HT-29 (cell line): ENCODE measurements at regions not wholly inside any gene's neighbourhood (a gene's known extent, or its start where the extent isn't known, plus 50 kb on each side); places are given as distances from the start of the nearest gene placed in this dataset.

Experiments used
- DNase-seq: peaks from one replicate; pipeline ENCODE4 v3.0.0-alpha.2; 2015; ENCODE audit warnings: low spot score

DNA sequence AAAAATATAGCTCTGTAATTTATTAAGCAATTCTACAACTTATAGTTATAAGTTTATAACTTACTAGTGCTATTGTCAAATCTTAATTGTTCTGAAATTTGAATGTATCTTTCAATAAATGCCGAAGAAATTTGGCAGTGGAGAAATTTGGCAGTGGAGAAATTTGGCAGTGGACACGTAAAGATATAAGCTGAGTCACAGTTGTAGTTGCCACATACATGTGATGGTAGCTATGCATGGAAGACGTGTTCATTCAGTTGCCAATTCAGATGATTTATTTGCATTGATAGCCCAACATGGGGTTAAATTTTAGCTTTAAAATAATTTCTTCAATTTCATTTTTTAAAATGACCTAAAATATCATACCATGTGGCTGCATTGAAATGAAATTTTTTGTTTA is 127.8 kb upstream of the NR4A3 start:
- DNase-seq, result no peak

DNA sequence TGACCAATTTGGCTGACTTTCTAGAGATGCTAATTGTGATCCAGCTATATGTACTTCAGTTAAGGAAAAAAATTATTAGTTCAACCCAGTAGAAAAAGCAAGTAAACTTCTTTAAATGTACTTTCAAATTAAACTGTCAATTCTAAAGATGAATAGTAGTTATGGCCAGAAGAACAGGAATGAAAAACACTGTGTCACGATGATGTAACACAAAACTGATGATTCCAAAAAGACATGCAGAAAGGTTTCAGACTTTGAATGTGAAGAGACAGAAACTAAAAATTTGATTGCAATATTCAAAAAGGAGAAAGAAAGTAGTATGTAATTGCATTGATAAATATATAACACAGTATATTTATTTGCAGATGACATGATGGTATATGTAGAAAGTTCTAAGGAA is 127.3 kb upstream of the NR4A3 start:
- no peak for DNase-seq

DNA sequence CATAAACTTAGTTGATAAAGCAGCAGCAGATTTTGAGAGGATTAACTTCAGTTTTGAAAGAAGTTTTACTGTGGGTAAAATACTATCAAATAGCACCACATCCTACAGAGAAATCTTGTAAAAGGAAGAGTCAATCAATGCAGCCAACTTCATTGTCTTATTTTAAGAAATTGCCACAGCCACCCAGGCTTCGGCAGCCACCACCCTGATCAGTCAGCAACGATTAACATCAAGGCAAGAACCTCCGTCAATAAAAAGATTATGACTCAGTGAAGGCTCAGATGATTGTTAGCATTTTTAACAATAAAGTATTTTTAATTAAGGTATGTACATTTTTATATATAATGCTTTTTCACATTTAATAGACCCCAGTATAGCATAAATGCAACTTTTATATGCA is 122.3 kb upstream of the NR4A3 start:
- DNase-seq, result no peak

DNA sequence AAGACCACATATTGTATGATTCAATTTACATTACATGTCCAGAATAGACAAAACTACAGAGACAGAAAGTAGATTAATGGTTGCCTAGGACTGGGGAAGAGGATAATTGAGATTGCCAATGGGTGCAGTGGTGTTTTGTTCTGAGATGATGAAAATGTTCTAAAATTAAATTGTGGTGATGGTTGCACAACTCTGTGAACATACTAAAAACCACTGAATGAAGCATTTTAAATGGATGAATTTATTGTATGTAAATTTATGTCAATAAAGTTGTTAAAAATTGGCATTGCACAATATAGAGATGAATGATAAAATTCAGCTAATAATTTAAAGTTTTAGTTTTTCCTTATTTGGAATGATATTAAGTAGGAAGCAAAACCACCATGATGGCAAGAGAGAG is 109.5 kb upstream of the NR4A3 start:
- DNase-seq, result no peak

DNA sequence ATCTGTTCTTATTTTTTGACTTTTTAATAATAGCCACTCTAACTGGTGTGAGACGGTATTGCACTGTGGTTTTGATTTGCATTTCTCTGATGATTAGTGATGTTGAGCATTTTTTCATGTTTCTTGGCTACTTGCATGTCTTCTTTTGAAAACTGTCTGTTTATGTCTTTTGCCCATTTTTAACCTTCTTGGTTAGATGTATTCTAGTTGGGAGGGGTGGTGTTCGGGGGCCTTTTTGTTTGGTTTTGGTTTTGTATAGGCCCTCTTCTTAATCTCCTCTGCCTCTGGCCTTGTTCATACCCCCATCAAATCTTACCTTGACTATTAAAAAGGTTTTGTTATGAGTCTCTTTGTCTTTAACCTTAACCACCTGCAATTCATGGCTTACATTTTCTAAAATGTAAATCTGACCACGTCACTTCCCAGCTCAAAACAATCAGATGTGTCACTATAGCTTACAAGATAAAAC is 107.8 kb upstream of the NR4A3 start:
- DNase-seq, result no peak

DNA sequence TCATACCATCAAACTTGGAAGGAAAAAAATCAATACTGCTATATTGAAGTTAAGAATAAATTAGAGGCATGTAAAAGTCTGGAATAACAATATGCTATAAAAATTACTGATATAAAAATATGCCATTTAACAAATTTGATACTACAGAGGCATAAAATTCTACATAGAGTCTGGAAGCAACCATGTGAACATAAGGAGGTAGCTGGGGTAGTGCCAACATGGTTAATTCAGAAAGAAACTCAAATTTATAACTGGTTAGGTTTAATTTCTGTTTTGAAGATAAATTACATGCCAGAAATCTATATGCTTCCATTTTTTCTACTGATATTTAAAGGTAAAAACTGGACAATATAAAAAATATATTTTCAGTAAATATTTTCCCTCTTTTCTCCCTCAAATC is 103.1 kb upstream of the NR4A3 start:
- DNase-seq, result no peak

DNA sequence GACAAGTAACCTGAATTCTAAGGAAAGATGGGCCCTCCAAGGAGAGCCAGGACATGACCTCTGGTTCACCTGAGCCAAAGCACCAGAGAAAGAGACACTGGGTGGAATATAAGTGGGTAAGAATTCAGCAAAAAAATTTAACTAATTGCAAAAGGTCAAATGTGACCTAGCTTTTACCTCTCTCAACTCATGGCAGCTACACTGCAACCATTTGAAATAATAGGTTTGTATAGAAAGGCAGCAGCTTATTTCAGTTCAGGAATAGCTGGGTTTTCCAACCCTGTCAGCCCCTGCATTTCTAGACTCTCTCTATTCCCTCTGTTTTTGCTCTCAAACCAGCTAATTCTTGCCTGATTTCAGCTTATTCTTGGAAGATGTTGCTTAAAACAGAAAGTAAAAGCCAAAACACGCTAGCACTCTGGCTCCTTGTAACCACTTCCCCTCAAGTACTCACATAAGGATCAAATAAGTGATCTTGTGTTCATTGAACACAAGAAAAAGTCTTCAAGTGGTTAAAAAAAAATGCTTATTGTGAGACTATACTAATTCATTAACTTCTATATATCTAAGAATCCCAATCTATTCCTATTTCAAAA is 101.1 kb upstream of the NR4A3 start:
- DNase-seq, result no peak

DNA sequence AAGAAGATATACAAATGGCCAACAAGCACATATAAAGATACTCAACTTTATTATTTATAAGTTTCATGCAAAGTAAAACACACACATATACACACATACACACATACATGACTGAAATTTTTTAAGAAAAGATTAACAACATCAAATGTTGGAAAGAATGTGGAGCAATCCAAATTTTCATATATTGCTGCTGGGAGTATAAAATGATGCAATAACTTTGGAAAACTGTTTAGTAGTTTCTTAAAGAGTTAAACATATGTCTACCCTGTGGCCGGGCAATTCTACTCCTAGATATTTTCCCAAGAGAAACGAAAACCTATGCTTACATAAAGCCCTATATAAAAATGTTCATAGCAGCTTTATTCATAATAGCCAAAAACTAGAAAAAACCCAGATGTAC is 99.8 kb upstream of the NR4A3 start:
- DNase-seq, result no peak

DNA sequence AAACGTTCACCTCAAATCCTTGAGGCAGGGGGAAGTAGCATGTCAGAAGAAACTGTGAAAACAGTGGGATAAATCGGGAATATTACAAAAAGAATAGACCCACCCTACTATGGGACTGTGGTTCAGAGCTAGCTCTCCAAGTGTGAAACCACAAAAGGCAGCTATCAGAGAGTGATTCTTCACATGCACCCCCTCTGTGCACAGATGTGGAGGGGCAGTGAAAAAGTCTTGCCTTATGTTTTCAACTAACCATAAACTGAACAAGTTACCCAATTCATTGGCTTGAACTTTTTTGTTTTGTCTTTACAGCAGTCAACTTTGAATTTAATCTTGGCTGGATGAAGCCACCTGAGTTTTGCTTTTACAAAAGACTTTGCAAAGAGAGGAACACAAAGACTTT is 98.8 kb upstream of the NR4A3 start:
- no peak for DNase-seq

DNA sequence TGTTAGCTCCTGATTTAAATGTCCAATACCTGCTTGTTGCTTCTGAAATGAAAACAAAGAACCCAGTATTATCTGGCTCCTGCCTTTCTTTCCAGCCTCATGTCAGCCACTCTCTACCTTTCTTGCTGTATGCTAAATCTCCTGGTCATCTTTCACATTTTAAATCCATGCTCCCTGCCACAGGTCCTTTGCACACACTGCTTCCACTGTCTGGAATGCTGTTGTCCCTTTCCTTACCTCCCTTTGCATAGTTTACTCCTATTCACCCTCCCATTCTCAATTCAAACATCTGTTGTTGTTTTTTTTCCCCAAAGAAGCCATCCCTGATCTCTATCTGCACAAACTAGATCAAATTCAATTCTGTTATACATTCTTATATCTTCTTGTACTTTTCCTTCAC is 97.0 kb upstream of the NR4A3 start:
- DNase-seq, result no peak

DNA sequence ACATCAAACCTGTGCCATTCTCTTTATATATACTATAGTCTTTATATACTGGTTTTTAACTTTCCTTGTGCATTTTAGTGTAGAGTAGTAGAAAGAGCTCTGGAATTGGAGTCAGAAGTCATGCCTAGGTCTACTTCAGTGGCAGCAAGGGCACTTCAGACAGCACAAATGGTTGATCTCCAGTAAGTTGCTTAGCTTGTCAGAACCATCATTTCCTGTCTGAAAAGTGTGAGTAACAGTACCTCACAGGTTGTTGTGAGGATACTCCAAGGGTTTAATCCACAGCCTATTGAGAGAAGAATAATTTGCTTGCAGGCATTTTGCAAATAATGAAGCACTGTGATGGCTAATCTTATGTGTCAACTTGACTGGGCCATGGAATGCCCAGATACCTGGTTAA is 95.8 kb upstream of the NR4A3 start:
- no peak for DNase-seq

DNA sequence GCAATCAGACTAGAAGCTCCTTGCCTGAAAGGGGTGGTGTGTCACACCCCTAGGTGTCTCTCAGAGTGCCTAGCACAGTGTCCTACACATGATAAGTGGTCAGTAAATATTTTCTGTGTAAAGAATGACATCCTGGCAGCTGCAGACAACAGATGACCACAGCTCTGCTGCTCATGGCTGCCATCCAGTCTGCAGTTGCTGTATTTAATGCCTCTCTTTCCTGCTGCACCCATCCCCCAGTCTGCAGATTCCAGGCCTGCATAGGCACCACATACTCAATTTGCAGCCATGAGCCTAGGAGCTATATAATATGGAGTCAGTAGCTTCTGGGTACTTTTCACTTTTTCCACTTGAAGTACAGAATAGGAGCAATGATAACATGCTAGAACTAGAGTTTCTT is 94.9 kb upstream of the NR4A3 start:
- no peak for DNase-seq

DNA sequence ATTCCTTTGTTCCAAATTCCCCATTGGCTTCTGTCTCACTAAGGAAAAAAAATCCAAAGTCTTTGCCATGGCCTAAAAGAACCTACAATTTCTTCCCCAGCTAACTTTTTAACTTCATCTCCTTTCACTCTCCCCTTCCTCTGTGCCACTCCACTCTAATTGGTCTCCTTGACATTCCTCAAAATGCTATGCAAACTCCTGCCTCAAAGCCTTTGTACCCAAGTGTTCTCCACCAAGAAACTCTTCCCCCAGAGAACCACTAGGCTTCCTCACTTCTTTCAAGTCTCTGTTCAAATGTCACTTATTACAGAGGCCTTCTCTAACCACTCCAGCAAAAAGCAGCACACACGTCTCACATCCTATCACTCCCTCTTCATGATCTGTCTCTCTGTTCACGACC is 91.6 kb upstream of the NR4A3 start:
- DNase-seq, result no peak

DNA sequence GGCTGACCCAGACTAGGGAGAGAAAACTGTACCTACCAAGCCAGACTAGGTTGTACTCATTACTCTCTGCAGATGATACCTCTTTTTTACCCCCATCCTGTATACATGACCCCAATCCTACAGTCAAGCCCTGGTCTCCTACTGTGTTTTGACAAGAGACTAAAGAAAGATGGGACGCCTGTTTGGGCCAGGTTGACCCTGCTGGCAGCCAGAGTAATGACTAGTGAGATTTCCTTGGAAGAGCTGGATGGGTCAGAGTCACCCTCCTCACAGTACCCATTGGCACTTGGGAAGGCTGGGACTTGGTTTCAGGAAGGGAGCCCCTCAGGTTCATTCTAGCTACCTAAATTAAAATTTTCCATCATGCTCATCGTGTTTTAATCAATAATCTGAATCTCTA is 89.7 kb upstream of the NR4A3 start:
- no peak for DNase-seq

DNA sequence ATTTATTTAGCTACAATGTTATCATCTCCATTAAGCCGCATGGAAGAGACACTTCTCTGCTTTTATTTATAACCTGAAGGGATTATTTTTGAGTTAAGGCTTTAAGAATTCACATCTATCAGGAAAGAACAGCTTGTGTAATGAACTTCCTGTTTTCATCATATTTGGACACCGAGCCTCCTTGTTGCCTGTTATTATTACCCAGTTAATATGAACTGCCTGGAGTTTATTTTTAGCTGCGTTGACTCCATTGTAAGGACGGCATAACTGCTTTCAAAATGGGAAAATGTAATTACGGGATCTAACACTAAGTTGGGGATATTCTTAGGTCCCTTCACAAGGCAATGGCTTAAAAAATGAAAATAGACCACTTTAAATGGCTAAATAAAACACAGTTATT is 89.0 kb upstream of the NR4A3 start:
- DNase-seq, result no peak

DNA sequence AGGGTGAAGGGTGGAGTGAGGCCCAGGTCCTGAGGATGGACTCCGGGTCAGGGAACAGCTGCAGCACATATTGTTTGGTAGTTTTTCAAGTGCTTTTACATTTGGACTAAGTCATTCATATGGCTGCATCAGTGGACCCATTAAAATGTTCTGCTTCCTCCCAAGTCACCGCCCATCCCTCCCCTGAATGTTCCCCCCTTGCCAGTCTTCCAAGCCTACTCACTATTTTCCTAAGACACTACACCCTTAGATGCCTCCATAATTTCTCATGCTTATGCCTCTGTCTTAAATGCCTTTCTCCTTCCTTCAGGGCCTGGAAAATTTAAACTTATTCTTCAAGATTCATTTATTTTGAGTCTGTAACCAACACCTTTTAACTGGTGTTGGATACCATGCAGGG is 86.6 kb upstream of the NR4A3 start:
- no peak for DNase-seq

DNA sequence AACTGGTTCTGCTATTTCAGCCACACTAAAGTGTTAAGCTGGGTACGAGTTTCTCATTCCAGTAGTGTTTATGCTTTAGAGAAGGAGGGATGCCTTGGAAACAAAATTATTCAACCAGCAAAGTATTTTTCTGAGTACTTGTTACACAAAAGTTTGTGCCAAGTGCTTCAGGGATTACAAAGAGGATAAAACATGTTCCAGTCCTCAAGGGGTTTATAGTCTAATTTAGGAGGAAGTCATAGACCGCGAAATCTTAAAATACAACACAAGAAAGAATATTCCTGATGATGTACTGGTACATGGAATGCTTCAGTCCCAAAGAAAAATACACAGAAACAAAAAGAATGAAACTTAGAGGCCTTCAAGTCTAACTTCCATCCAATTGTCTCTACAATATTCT is 85.4 kb upstream of the NR4A3 start:
- DNase-seq, result no peak

DNA sequence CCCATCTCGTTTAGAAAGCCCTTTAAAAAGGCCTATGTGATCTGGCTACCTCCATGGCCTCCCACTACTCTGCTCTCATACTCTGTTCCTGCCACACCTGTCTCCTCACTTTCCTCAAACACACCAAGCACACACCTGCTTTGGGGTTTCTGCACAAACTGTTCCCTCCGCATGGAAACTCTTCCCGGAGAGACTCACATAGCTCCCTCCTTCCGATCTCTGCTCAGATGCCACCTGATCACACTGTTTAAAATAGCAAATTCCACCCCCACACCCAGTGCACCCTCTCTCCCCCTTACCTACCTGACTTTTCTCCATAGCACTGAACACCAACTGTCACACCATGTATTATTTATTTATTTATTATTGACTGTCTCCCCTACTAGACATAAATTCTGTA is 84.0 kb upstream of the NR4A3 start:
- no peak for DNase-seq

DNA sequence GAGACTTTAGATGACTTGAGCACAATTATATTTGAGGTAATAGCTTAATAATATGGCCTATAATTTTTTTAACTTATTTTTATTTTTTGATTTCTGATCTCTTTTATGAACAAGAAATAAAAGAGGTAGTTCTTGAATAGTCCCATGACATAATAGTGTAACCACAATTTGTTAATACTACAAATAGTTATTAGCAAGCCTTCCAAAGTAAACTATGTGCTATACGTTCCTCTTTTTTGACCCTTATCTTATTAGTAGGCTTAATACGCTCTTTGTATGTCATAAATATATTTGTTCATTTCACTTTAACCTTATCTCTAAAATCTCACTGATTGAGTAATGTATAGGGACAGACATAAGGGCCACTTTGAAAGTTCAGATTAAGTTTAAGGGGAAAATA is 78.7 kb upstream of the NR4A3 start:
- no peak for DNase-seq

DNA sequence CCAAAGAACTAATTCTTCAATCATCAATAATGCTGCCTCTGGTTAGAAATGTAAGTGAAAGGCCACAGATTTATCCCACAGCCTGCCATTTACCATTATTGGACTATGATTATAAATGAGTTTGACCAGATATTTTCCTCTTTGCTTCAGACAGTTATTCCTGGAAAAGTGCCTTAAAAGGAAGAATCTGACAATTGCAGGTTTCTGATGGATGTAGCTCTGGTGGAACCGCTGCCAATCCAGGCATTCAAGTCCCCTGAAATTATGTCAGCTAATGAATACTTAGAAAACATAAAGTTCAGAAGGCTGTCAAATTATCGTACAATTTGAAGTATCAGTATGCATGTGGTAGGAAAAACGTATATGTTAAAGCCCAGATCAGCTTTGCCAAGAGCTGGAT is 78.2 kb upstream of the NR4A3 start:
- no peak for DNase-seq

DNA sequence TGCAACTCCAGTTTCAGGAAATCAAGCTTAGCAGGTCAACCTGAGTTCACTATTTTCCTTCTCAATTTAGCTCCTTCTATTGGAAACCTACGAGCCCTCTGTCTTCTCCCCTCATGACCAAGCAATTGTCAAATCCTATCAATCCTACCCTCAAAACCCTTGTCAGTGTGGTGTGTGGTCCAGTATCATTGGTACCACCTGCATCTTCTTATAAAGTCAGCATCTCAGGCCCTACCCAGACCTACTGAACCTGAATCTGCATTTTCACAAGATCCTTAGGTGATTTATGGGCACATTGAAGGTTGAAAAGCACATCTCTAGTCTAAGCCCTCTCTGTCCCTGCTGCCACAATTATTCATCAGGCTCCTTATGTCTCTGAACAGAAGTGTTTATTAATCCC is 77.6 kb upstream of the NR4A3 start:
- DNase-seq, result no peak

DNA sequence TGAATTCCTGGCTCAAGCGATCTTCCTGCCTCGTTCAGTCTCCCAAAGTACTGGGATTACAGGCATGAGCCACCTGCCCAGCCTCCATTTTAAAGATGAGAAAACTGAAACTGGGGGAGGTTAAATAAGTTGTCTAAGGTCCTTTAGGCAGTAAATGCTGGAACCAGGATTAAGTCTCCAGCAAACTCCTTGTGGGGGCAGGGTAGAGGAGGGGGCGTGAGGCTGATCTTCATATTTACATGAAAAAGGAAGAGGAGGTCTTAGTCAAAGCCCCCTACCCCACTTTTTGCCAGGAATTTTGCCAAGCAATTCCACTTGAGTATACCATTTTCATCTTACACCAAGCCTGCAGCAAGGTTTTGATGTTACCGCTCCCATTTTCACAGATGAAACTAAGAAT is 76.6 kb upstream of the NR4A3 start:
- DNase-seq, result no peak

DNA sequence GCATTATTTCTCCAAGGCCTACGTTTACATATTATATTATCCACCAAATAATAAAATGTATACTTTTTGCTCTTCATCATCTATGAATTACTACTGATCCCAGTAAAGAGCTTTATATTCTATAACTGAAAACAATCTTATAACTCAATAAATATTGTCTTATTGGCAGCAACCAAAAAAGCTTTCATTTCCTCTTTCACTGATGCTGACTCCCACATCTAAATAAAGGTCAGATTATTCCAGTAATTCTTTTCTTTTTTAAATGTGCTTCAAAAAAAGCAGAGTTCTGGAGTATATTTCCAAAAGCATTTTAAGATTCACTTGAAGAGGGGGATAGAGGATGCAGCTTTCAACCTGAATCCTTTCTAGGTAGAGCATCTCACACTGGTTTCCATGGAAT is 75.3 kb upstream of the NR4A3 start:
- no peak for DNase-seq

DNA sequence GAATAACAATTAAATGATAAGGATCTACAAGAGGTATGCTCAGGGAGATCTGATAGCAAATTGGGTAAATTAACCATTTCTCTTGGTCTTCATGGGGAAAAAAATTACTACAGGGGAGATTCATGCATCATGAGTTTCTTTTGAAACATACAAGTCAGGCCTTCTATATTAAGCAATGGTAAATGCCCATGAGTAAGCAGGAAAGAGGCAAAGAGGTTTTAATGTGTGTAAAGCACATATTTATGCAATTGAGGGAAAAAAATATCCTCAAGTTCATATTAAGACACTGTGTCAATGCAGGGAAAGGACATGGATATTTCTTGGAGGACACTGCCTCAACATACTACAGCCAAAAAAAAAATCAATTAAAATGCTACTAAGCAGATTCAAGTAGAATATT is 73.4 kb upstream of the NR4A3 start:
- DNase-seq, result no peak

DNA sequence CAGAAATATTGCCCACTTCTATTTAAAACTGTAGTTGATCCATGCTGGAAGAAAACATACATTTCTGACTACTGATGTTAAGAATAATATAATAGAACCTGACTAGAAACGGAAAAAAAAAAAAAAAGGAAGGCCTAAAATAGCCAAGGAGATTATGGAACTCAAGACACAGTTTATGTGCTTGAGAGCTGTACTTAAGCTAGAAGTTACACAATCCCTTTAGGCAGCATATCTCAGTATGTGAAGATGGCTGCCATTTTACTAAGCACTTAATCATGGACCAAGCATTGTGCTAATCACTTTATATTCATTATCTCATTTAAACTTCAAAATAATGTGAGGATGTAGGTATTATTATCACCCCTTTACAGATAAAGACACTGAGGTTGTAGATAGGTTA is 73.0 kb upstream of the NR4A3 start:
- DNase-seq, result no peak
